Erythroblast (primary cell): ENCODE measurements at regions not wholly inside any gene's neighbourhood (a gene's known extent, or its start where the extent isn't known, plus 50 kb on each side); places are given as distances from the start of the nearest gene placed in this dataset.

Experiments
- GATA1 ChIP-seq: IDR thresholded peaks from 2 replicates; pipeline ENCODE4 v1.6.1; 2011; ENCODE audit warnings: low read depth, mild to moderate bottlenecking, control low read depth, low read length, moderate library complexity
- POLR2A ChIP-seq: IDR thresholded peaks from 2 replicates; pipeline ENCODE4 v1.6.1; 2011; ENCODE audit warnings: mild to moderate bottlenecking, low read length

GRCh38 chr2:126764686-126765265 is 108.8 kb downstream of the GYPC start:
- TF ChIP-seq POLR2A: no peak
- TF ChIP-seq GATA1: no peak
